GM21717 (cell line): ENCODE measurements at regions not wholly inside any gene's neighbourhood (a gene's known extent, or its start where the extent isn't known, plus 50 kb on each side); places are given as distances from the start of the nearest gene placed in this dataset.
"Not testable (repeated sequence)": the region's sequence is repeated elsewhere in the genome, so short reads cannot be mapped to it uniquely, and the experiment has no call there.

Experiments used
- ATAC-seq: cut with Tn5 transposase; IDR thresholded peaks from one replicate; pipeline ENCODE4 v1.9.1; 2021; ENCODE audit warnings: mild to moderate bottlenecking, moderate library complexity; ENCODE audit not compliant: unreplicated experiment

DNA sequence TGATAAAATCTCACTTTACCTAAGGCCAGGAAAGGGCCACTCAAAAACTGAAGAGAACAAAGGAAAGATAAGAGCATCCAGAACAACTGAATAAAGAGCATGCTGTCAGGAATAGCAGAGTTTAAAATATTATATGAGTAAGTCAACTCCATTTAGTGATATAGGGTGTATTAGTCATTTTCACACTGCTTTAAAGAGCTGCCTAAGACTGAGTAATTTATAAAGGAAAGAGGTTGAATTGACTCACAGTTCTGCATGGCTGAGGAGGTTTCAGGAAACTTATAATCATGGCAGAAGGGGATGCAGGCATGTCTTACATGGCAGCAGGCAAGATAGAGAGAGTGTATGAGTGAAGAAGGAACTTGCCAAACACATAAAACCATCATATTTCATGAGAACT, 778.0 kb upstream of the NECTIN3 start:
- ATAC-seq = no peak

DNA sequence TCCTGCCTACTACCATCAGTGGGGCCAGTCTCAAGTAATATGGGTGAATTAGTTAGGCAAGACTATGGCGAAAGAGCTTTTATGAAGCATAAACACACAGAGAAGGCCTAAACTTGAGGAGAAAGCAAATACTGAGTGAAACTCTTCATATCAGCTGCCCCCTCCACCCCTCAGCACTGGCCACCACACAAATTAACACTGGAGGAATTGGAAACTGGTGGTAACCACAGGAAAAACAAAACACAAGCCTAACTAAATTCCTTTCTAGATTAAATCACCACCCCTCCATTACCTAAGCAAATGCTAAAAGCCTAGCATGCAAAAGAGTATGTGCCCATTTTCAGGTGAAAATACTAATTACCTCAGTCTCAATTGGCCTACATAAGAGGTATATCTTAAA, 774.7 kb upstream of the NECTIN3 start:
- no peak for ATAC-seq

DNA sequence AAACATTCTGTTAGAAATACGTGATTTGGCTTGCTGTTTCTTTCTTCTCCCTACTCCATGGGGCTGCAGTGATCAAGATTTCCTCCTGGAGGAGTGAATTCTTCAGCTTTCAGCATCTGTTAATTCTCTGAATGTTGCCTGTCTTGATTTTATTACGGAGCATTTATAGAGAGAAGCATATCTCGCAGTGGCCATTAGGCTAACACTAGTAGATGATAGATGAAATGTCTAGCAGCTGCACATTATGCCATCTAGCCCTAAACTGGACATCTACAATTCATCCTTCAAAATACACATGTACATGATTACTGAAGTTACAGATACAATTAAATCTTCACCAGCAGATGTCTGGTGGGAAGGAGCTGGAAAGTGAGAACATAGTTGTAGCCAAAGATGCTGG, 769.8 kb upstream of the NECTIN3 start:
- no peak for ATAC-seq

DNA sequence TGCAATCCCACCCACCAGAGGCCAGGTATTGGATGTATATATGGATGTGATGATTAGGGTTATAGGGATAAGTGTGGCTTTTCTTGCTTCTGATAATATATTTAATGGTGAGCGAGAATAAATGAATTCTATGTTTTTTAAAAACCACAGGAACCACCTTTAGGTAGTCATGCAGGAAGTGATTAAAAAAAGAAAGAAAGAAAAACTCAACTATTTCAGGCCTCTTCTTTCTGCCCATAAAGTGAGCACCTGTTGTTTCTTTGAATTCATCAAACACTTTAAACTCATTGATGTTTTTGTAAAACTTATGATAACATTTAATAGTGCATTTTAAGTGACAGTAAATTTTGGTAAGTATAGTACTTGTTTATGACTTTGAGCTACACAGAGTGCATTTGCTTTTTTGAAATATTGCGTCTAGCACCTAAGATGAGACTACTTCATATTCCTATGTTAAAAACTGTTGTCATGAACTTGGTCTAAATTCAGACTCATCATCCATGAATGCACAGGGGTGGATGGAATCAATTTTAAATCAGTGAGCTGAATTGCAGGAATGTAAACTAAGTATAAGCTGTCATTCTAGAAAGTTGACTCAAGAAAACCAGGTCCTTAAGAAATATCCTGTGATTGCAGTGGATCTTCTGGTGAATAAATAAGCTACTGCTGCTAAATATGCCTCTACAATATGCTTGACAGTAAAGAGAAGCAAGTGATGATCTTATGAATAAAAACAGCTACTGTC, 764.4 kb upstream of the NECTIN3 start:
- ATAC-seq = no peak

DNA sequence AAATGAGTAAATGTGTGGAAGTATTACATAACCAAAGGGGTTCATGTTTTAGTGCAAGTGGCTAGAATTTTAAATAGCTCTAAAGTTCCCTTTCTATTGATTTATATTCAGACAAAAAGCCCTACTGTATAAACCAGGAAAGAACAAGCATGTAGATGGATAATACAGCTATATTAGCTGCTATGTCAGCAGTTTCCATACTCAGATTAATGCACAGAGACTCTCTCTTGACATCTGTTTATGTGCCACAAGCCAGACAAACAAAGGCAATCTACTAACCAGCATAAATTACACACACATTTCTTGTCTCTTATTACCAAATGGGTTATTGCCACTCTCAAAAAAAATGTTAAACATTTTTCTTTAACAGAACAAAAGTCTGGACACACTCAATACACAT, 760.1 kb upstream of the NECTIN3 start:
- no peak for ATAC-seq

DNA sequence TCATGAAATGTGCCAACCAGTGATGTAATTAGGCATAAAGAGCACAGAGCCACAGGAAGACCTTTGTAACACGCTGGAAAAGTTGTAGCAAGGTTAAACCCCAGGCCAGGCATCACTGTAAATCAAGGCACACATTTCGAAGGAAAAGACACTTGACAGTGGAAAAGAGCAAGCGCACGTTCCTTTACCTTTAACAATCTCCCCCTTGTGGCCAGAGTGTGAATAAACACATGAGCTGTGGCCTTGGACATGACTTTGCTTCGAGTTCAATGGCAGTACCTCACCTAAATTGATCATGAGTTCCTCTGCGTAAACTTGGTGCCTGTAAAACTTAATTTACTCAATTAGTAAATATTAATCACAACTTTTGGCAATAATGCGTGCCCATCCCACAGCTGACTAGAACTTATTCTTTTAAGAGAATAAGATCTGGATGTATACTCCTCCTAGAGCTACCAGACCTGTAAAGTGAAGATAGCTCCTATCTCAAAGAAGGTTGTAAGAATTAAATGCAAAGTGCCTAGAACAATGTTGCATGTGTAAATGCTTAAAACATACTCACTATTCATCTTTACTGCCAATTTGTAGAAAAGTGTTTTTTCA, 757.0 kb upstream of the NECTIN3 start:
- ATAC-seq = no peak

DNA sequence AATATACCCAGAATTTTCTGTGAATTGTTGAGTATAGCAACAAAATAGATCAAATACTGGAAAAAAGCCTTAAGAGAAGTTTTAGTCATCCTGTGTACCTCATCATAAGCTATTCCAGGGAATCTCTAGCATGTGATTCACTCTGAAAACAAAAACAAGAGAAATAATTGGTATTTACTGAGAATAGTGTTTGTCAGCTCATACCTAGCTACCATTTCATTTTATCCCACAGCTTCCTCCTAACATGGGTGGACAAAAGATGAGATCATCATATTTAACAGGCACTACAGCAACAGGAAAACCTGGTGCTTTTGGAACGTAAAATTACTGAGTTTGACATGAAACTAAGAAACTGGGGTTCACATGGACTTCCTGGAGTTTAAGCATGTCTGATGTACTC, 753.5 kb upstream of the NECTIN3 start:
- ATAC-seq = no peak

DNA sequence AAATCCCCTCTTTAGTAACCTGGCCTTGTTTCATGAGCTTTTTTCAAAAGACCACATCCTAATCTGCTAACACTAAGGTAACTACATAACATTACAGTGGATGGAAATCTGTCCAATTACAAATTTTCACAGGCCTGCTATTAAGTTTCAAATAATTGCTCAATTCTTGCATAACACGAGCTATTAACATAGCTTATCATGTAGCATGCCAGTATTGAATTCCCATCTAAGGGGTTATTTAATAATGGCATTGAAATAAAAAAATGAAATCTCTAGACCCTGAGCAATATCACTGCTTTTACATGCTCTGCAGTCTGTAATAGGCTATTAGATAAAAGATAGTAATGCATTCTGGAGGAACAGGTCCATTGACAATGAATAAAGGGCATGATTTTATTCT, 748.3 kb upstream of the NECTIN3 start:
- no peak for ATAC-seq

DNA sequence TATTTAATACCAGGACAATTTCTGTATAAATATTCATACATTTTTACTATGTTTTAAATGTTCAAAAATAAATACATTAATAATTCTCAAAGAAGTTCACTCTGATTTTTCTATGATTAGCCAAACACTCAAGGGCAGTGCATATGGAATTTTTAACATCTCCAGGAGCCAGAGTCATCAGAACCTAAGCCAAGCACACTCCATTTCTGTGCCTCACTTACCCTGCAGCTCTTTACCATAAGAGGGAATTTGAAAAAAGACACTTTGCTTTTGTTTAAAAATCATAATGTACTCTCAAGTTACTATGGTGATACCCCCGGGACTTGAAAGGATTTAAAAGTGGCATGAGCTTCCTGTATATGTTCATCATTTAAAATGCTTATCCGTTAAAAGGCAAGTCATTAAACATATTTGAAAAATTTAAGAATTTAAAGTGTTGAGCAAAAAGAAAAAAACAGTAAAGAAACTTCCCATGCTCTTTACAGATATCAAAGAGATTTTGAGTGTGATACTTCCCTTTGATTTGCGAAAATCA, 747.4 kb upstream of the NECTIN3 start:
- ATAC-seq = no peak

DNA sequence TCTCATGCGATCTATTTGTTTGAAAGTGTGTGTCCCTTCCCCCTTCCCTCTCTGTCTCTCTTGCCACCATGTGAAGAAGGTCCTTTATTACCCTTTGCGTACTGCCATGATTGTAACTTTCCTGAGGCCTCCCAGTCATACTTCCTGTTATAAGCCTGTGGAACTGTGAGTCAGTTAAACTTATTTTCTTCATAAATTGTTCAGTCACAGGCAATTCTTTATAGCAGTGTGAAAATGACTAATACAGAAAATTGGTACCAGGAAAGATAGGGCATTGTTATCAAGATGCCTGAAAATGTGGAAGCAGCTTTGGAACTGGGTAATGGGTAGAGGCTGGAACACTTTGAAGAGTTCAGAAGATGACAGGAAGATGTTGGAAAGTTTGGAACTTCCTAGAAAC, 743.7 kb upstream of the NECTIN3 start:
- no peak for ATAC-seq

DNA sequence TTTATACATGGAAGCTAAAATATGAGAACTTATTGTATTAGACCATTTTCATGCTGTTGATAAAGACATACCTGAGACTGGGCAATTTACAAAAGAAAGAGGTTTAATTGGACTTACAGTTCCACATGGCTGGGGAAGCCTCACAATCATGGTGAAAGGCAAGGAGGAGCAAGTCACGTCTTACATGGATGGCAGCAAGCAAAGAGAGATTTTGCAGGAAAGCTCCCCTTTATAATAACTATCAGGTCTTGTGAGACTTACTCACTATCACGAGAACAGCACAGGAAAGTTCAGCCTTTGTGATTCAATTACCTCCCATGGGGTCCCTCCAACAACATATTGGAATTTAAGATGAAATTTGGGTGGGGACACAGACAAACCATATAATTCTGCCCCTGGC, 740.1 kb upstream of the NECTIN3 start:
- ATAC-seq = not testable (repeated sequence)

DNA sequence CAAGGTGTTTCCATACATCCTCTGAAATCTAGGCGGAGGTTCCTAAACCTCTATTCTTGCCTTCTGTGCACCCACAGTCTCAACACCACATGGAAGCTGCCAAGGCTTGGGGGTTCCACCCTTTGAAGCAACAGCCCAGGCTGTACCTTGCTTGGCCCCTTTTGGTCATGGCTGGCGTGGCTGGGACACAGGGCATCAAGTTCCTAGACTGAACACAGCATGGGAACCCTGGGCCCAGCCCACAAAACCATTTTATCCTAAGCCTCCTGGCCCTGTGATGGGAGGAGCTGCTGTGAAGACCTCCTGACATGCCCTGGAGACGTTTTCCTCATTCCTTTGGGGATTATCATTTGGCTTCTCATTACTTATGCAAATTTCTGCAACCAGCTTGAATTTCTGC, 739.0 kb upstream of the NECTIN3 start:
- ATAC-seq = no peak

DNA sequence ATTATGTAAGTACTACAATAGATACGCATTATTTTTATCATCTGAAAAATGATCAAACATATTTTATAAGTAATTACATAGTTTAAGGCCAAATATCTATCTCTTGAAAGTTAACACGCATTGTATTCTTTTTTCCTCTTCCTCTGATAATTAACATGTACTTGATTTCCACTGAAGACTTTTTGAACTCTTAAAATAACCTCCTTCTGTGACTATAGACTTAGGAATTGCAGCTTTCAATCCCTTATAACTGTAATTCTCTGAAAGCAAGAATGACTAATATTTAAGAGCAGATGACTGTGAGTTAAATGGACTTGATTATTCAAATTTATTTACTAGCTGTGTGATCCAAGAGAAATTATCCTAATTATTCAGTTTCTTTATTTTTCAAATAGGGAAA, 730.6 kb upstream of the NECTIN3 start:
- ATAC-seq = no peak

DNA sequence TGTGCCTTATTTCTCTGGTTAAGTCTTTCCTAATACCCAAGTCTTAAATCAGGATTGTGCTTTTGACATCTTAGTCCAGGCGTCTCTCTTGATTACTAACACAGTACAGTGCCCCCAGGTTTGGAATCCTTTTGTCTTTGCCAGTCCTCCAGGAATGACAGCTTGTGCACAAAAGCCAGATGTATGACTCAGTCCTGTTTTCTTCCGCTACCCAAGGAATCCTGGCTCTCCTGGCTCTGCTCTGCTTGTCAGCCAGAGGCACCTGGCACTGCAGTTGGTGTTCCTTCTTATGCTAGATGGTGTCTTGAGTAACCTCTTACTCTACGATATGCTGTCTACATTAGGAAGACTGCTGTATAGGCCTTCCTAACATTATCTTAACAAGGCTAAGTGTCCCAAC, 728.2 kb upstream of the NECTIN3 start:
- no peak for ATAC-seq

DNA sequence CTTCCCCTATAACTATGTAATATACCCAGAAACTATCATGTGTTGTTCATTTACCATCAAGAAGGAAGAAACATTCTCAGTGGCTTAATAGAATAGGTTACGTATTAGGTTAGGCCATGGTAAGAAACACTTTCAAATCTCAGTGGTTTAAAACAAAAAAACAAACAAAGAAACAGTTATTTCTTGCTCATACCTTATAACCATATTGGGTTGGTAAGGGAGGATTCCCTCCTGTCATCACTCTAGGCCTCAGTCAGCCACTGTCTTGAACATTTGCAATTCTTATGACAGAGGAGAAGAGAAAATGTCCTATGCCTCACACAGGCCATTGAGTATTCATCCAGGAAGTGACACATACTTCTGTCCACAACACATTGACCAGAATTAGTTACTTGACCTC, 727.7 kb upstream of the NECTIN3 start:
- ATAC-seq = peak; percentile 66

DNA sequence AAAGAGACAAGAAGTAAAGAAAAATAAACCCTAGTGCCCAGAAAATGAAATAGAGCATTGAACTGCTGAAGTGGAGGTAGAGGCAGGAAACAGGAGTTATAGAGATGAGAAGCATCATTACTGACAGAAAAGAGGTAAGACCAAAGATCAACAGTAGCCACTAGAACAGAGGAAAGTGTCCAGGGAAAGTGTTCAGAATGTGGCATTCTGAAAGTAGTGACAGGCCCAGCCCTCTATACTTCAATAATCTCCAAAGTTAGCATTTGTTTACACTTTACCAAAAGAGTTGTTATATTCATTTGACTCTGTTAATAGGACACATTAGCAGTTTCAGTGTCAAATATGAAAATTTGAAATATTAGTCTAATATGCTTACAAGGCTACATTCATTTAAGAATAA, 727.1 kb upstream of the NECTIN3 start:
- ATAC-seq = no peak

DNA sequence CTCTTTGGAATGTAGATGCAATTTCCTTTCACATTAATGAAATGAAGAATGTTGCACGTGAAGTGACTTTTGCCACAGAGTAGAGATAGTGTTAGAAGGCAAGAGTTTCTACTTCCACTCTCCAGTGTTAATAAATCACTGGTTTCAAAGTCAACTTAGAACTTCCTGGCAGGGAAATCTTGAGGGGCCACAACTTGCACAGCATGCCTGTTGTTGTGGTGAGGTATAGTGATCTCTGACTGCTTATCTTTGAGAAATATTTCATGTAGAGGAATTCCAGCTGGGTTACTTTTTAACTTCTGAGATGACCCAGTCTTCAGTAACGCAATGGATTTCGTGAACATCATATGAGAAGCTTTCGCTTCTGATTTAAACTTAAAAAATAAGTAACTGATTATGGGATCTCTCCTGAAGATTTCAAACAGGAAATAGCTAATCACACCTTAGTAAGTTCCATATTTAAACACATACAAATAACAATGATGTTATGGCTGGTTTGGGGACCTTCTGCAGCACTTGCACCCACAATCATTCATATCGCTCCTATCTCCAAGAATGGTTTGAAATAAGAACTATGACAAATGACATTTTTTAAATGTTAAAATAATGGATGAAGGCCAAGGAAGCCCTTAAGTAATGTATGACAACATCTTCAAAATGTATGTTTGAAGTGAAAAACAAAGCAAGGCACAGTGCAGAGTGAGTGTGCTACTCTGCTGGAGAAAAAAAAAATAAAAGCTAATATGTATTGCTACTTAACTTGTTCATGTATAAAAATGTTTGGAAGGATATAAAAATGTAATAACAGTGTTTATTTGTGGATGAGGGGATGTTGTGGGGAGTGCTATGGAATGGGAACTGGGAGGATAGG, 726.5 kb upstream of the NECTIN3 start:
- no peak for ATAC-seq

DNA sequence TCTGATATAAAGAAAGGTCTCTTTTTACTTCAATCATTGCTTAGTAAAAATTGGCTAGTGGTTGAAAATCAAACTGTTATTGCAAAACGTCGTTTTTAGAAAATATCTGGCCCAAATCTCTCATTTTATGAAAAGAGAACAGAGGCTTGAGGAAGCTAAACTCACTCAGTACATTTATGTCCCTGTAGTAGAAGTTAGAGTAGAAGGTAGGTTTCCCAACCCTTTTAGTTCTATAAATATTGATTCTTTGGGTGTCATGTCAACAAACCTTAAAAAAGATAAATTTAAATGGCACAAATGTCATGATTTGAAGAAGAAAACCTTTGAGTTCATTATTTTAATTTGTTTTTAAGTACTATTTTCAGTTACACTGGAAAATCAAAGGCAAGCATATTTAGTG, 722.3 kb upstream of the NECTIN3 start:
- ATAC-seq = no peak

DNA sequence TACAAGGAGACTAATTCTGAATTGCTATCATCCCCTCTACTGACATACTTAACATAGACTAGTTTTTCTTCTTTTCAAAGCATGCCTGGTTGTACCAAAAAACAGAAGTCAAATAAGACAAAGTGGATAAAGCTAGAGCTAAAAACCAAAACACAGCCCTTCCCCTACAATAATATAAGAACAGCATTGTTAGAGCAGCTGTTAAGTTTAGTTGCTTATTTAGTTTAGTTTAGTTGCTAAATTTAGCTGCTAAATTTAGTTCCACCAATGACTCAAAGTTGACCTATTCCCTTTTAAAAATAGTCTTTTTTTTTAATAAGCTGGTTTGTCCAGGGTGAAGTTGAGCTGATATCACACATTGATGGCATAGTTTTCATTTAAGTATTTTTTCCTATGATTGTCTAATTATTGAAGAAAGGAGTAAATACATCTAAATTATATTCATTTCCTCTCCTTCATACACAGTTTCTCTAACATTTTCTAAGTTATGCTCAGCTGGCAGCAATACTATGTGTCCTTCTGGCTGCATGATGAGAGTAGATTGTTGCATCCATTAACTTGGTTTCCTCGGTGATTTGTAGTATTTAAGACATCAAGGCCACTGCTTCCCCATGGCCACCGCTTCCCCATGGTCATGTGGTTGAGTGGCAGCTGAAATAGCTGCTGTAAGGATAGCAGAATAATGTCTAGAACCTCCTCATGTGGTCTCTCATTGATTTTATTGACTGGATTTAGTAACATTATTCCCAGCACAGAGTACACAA, 718.6 kb upstream of the NECTIN3 start:
- no peak for ATAC-seq

DNA sequence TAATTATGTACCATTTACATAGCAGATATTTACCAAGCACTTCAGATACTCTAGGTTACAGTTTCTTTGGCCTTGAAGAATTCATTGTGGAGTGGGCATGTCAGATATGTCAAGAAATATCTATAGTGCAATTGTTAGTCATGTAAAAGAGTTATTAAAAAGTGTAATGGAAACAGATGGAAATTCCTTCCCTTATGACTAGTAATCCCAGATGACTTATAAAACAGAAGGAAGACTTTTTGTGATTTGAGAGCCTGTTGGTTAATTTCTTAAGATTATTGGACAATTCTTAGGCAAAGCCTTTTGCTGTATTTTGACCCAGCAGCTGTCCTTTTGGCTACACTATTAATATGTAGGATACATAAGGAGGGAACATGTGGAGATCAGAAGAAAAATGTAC, 708.9 kb upstream of the NECTIN3 start:
- ATAC-seq = no peak

DNA sequence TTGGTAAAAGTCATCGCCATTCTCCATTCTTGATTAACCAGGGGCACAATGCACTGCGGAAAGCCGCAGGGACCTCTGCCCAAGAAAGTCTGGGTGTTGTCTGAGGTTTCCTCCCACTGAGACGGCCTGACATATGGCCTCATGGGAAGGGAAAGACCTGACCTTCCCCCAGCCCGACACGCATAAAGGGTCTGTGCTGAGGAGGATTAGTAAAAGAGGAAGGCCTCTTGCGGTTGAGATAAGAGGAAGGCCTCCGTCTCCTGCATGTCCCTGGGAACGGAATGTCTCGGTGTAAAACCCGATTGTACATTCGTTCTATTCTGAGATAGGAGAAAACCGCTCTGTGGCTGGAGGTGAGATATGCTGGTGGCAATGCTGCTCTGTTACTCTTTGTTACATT, 704.3 kb upstream of the NECTIN3 start:
- not testable (repeated sequence) for ATAC-seq
